ENCODE measurements at regions not wholly inside any gene's neighbourhood (a gene's known extent, or its start where the extent isn't known, plus 50 kb on each side); places are given as distances from the start of the nearest gene placed in this dataset.

- TF ChIP-seq, protein P1, sequence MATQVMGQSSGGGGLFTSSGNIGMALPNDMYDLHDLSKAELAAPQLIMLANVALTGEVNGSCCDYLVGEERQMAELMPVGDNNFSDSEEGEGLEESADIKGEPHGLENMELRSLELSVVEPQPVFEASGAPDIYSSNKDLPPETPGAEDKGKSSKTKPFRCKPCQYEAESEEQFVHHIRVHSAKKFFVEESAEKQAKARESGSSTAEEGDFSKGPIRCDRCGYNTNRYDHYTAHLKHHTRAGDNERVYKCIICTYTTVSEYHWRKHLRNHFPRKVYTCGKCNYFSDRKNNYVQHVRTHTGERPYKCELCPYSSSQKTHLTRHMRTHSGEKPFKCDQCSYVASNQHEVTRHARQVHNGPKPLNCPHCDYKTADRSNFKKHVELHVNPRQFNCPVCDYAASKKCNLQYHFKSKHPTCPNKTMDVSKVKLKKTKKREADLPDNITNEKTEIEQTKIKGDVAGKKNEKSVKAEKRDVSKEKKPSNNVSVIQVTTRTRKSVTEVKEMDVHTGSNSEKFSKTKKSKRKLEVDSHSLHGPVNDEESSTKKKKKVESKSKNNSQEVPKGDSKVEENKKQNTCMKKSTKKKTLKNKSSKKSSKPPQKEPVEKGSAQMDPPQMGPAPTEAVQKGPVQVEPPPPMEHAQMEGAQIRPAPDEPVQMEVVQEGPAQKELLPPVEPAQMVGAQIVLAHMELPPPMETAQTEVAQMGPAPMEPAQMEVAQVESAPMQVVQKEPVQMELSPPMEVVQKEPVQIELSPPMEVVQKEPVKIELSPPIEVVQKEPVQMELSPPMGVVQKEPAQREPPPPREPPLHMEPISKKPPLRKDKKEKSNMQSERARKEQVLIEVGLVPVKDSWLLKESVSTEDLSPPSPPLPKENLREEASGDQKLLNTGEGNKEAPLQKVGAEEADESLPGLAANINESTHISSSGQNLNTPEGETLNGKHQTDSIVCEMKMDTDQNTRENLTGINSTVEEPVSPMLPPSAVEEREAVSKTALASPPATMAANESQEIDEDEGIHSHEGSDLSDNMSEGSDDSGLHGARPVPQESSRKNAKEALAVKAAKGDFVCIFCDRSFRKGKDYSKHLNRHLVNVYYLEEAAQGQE (IDR thresholded peaks at IDR 0.05), result no peak
- no peak for TF ChIP-seq TAF1 (conservative IDR thresholded peaks at IDR 0.05)
- TF ChIP-seq, protein P2, sequence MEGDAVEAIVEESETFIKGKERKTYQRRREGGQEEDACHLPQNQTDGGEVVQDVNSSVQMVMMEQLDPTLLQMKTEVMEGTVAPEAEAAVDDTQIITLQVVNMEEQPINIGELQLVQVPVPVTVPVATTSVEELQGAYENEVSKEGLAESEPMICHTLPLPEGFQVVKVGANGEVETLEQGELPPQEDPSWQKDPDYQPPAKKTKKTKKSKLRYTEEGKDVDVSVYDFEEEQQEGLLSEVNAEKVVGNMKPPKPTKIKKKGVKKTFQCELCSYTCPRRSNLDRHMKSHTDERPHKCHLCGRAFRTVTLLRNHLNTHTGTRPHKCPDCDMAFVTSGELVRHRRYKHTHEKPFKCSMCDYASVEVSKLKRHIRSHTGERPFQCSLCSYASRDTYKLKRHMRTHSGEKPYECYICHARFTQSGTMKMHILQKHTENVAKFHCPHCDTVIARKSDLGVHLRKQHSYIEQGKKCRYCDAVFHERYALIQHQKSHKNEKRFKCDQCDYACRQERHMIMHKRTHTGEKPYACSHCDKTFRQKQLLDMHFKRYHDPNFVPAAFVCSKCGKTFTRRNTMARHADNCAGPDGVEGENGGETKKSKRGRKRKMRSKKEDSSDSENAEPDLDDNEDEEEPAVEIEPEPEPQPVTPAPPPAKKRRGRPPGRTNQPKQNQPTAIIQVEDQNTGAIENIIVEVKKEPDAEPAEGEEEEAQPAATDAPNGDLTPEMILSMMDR (IDR thresholded peaks at IDR 0.05; ENCODE audit: low read depth, low read length, missing input control), result no peak
- TF ChIP-seq SP1 (IDR thresholded peaks at IDR 0.05), result no peak
- no peak for TF ChIP-seq MAX (IDR thresholded peaks at IDR 0.05)
- TF ChIP-seq YY1 (IDR thresholded peaks at IDR 0.05), result no peak
- no peak for TF ChIP-seq RXRA (IDR thresholded peaks at IDR 0.05)
Observed at GRCh38 chr2:125573432-125573831, 1082.5 kb upstream of the GYPC start.
